ENCODE measurements at regions not wholly inside any gene's neighbourhood (a gene's known extent, or its start where the extent isn't known, plus 50 kb on each side); places are given as distances from the start of the nearest gene placed in this dataset.

DNA sequence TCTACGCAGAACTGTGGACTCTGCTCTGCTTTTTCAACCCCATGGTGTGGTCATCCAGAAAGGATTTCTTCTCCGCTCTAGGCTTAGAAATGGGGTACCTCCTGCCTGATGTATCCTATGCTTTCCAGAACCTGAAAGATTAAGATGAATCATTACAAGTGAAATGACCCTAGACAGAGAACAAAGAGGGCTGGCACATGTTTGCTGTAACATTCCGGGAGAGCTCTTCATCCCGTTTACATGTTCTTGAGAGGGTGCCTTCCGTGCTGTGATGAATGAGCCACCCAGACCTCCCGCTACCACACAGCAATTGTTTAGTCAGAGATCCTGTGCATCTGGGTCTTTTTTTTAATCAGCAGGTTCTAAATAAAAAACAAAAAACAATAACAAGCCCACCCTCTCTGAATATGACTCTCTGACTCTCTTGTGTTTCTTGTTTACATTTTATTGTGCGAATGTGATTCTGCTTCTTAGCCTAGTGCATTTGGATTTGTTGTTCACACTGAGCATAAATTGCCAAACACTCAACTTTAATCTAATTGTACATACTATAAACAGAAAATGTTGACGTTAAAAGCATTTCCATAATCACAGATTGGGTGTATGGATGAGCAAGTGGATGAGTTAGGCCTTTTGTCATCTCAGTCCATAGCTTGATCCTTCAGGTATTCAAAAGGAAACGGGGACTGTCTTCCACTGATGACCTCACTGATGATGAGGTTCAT lies 87.1 kb downstream of the GPR88 start:
- Histone ChIP-seq H2BK5ac (ENCODE audit: low read depth, low read length, poor library complexity, severe bottlenecking) (peak overlapping the region; percentile 41), H3K4me1 (ENCODE audit: control insufficient read depth, insufficient read depth, low read length) (peaks cover 31% of the 10 kb centered on the region), H2AFZ (replicated peaks; ENCODE audit: low read length, poor library complexity) (no peak overlapping the region), H2AK9ac (replicated peaks; ENCODE audit: low read depth, low read length, poor library complexity) (no peak overlapping the region), H4K91ac (ENCODE audit: insufficient read depth, low read depth, low read length) (peak overlapping the region; percentile 50), H3K56ac (ENCODE audit: extremely low read depth, insufficient read depth, low read length) (no peak overlapping the region), H3K36me3 (ENCODE audit: control insufficient read depth, insufficient read depth, low read length) (no peaks in the 10 kb centered on the region), H4K8ac (ENCODE audit: low read depth in 2 of 2, low read length in 2 of 2) (peak overlapping the region; percentile 0 to 68; a peak in 3 of 4 replicates), H3K9me3 (ENCODE audit: control insufficient read depth, insufficient read depth, low read length) (peaks cover 4% of the 10 kb centered on the region; the same call in 1 of the 2 replicates), H3K79me1 (ENCODE audit: low read depth in 1 of 2, low read length in 2 of 2) (no peaks in the 10 kb centered on the region), H3K9ac (ENCODE audit: low read depth, low read length) (no peak overlapping the region), H3K23ac (ENCODE audit: low read depth, low read length) (0 out of 2 replicates have a peak overlapping the region, but pooled peaks have one; percentile 4), H3K14ac (replicated peaks; ENCODE audit: low read depth, low read length) (peak overlapping the region; percentile 24), H3K9me1 (ENCODE audit: insufficient read depth, low read length) (peaks cover 17% of the 10 kb centered on the region; the same call in 1 of the 2 replicates), H2BK120ac (ENCODE audit: low read depth, low read length) (peak overlapping the region; percentile 75), H3K4me2 (ENCODE audit: low read depth, low read length) (no peak overlapping the region), H4K5ac (ENCODE audit: low read depth, low read length) (peak overlapping the region; percentile 60), H4K20me1 (ENCODE audit: insufficient read depth, low read length) (no peaks in the 10 kb centered on the region), H3K27ac (ENCODE audit: insufficient read depth, low read length) (peak overlapping the region; percentile 5; the same call in 1 of the 2 replicates), H2AK5ac (ENCODE audit: low read depth, low read length) (peak overlapping the region; percentile 51; the same call in 1 of the 2 replicates), H3K4ac (ENCODE audit: low read depth, low read length) (peak overlapping the region; percentile 59), H2BK15ac (ENCODE audit: low read depth, low read length) (peak overlapping the region; percentile 27; the same call in 2 of the 3 replicates), H3K27me3 (ENCODE audit: control insufficient read depth, insufficient read depth, low read length) (no peaks in the 10 kb centered on the region), H2BK20ac (ENCODE audit: low read depth, low read length) (peak overlapping the region; percentile 42), H3K4me3 (ENCODE audit: insufficient read depth, low read depth, low read length) (no peak overlapping the region), H3K18ac (ENCODE audit: low read depth, low read length) (peak overlapping the region; percentile 93)
- dilution Hi-C loops (cut with HindIII; ENCODE audit: low sequenced_read_pairs, unreplicated experiment) (no loop called here), intact Hi-C loops (cut with micrococcal nuclease) (loop anchor here (5.0 to 10.0 kb wide), 2 partner anchors 170 to 242 kb away; no protein-coding TSS in a partner anchor), in situ Hi-C loops (cut with MboI; ENCODE audit: low sequenced_read_pairs) (no loop called here)
- ChIA-PET CTCF (interaction anchor here (0.7 to 1.6 kb wide), 4 partner anchors 18 to 162 kb away, joined by 3 to 4 read pairs (median 3); no protein-coding TSS in a partner anchor), POLR2A (ENCODE audit: unreplicated experiment) (interaction anchor here (0.7 kb wide), 1 partner anchor 669 kb away, joined by 4 read pairs; no protein-coding TSS in a partner anchor)
- DNase-seq (peak; percentile 31), ATAC-seq (ENCODE audit: low read depth) (no peak)
- WGBS, 2 experiments (ENCODE audit: extremely low coverage in 2 of 2, insufficient read length in 1 of 2), result 80% methylated on average over 1 of the region's 9 CpGs; no CpG with 5 or more reads in 1 of the 2 experiments
- BruUV-seq (replicated peaks), result no TSS peak
- no peak for TF ChIP-seq MAZ (IDR thresholded peaks at IDR 0.05; ENCODE audit: borderline replicate concordance, low read depth, low read length)
- TF ChIP-seq RFX5 (IDR thresholded peaks at IDR 0.05; ENCODE audit: low read depth, low read length), result no peak
- TF ChIP-seq SMC3 (IDR thresholded peaks at IDR 0.05; ENCODE audit: low read depth, low read length), result no peak
- TF ChIP-seq, protein P1, sequence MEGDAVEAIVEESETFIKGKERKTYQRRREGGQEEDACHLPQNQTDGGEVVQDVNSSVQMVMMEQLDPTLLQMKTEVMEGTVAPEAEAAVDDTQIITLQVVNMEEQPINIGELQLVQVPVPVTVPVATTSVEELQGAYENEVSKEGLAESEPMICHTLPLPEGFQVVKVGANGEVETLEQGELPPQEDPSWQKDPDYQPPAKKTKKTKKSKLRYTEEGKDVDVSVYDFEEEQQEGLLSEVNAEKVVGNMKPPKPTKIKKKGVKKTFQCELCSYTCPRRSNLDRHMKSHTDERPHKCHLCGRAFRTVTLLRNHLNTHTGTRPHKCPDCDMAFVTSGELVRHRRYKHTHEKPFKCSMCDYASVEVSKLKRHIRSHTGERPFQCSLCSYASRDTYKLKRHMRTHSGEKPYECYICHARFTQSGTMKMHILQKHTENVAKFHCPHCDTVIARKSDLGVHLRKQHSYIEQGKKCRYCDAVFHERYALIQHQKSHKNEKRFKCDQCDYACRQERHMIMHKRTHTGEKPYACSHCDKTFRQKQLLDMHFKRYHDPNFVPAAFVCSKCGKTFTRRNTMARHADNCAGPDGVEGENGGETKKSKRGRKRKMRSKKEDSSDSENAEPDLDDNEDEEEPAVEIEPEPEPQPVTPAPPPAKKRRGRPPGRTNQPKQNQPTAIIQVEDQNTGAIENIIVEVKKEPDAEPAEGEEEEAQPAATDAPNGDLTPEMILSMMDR (conservative IDR thresholded peaks at IDR 0.05; ENCODE audit: low read depth, low read length), result no peak
- TF ChIP-seq BHLHE40 (IDR thresholded peaks at IDR 0.05; ENCODE audit: low read depth, low read length), result no peak
- TF ChIP-seq RCOR1 (IDR thresholded peaks at IDR 0.05; ENCODE audit: insufficient replicate concordance, low read length), result no peak
- no peak for TF ChIP-seq POLR2A (IDR thresholded peaks at IDR 0.05; ENCODE audit: low read depth, low read length)
- no peak for TF ChIP-seq NFE2L2 (IDR thresholded peaks at IDR 0.05; ENCODE audit: low read depth, low read length)
- no peak for TF ChIP-seq RAD21 (IDR thresholded peaks at IDR 0.05; ENCODE audit: low read length)
- TF ChIP-seq, protein P2, sequence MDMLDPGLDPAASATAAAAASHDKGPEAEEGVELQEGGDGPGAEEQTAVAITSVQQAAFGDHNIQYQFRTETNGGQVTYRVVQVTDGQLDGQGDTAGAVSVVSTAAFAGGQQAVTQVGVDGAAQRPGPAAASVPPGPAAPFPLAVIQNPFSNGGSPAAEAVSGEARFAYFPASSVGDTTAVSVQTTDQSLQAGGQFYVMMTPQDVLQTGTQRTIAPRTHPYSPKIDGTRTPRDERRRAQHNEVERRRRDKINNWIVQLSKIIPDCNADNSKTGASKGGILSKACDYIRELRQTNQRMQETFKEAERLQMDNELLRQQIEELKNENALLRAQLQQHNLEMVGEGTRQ (IDR thresholded peaks at IDR 0.05; ENCODE audit: low read depth, low read length), result no peak
- TF ChIP-seq MXI1 (IDR thresholded peaks at IDR 0.05; ENCODE audit: borderline replicate concordance, low read depth, low read length), result no peak
- no peak for TF ChIP-seq FOS (IDR thresholded peaks at IDR 0.05; ENCODE audit: low read depth, low read length)
- TF ChIP-seq CEBPB (IDR thresholded peaks at IDR 0.05; ENCODE audit: low read depth, low read length), result no peak
- TF ChIP-seq, protein P3, sequence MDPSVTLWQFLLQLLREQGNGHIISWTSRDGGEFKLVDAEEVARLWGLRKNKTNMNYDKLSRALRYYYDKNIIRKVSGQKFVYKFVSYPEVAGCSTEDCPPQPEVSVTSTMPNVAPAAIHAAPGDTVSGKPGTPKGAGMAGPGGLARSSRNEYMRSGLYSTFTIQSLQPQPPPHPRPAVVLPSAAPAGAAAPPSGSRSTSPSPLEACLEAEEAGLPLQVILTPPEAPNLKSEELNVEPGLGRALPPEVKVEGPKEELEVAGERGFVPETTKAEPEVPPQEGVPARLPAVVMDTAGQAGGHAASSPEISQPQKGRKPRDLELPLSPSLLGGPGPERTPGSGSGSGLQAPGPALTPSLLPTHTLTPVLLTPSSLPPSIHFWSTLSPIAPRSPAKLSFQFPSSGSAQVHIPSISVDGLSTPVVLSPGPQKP (IDR thresholded peaks at IDR 0.05; ENCODE audit: borderline replicate concordance, low read depth, low read length), result no peak
